LNCAP (cell line): ENCODE measurements at regions not wholly inside any gene's neighbourhood (a gene's known extent, or its start where the extent isn't known, plus 50 kb on each side); places are given as distances from the start of the nearest gene placed in this dataset.

Source experiments
- CTCF ChIP-seq: fragments of 450-650 bp; IDR thresholded peaks from 2 replicates; pipeline ENCODE4 v1.5.1; 2017; ENCODE audit warnings: mild to moderate bottlenecking

- no peak for TF ChIP-seq CTCF
Observed at GRCh38 chr11:104630352-104630751, 267.9 kb downstream of the CASP12 start.

GRCh38 chr11:104625246-104625645 lies 273.0 kb downstream of the CASP12 start:
- TF ChIP-seq CTCF = no peak

- TF ChIP-seq CTCF = no peak
Observed at GRCh38 chr11:104624021-104624420, 274.2 kb downstream of the CASP12 start.

- no peak for TF ChIP-seq CTCF
Observed at GRCh38 chr11:104623518-104623917, 274.7 kb downstream of the CASP12 start.

- no peak for TF ChIP-seq CTCF
Observed at GRCh38 chr11:104620991-104621390, 277.3 kb downstream of the CASP12 start.

- no peak for TF ChIP-seq CTCF
Observed at GRCh38 chr11:104619751-104620150, 278.5 kb downstream of the CASP12 start.

GRCh38 chr11:104618954-104619353 lies 279.3 kb downstream of the CASP12 start:
- no peak for TF ChIP-seq CTCF

- no peak for TF ChIP-seq CTCF
Observed at GRCh38 chr11:104614961-104615360, 283.3 kb downstream of the CASP12 start.
